IMR-90 (cell line): ENCODE measurements at regions not wholly inside any gene's neighbourhood (a gene's known extent, or its start where the extent isn't known, plus 50 kb on each side); places are given as distances from the start of the nearest gene placed in this dataset.

Source experiments
- ATAC-seq: fragments of 200-7000 bp; cut with Tn5 transposase; 2 replicates; pipeline ENCODE4 v1.9.1; 2020; ENCODE audit warnings: low read depth, mild to moderate bottlenecking, moderate library complexity
- BruUV-seq: library from RNA; stranded (reverse); fragments of 400-500 nt; replicated peaks from 2 replicates; lab custom pipeline; 2021; lab: Mats Ljungman, UMichigan
- CTCF ChIA-PET: fragments of 300-600 bp; formaldehyde crosslinking; extraction: SDS; loops from one replicate; lab custom pipeline; 2021; ENCODE audit warnings: antibody characterized with exemption; lab: Yijun Ruan, JAX
- POLR2A ChIA-PET: fragments of 300-600 bp; sonication (Branson Sonifier 250); formaldehyde crosslinking; loops from one replicate; lab custom pipeline; 2022; ENCODE audit warnings: antibody characterized with exemption; ENCODE audit not compliant: unreplicated experiment; lab: Charles Lee
- DNase-seq: peaks from one replicate; pipeline ENCODE4 v3.0.0; 2013
- H2AFZ ChIP-seq: replicated peaks from 2 replicates; pipeline ENCODE3; 2013; ENCODE audit warnings: low read length, mild to moderate bottlenecking; ENCODE audit not compliant: poor library complexity
- H2AK5ac ChIP-seq: 2 replicates; pipeline ENCODE4 v1.6.1; 2013; ENCODE audit warnings: low read depth, low read length, inconsistent platforms
- H2AK9ac ChIP-seq: replicated peaks from 2 replicates; pipeline ENCODE3; 2013; ENCODE audit warnings: mild to moderate bottlenecking, low read depth, low read length, moderate library complexity; ENCODE audit not compliant: poor library complexity
- H2BK120ac ChIP-seq: 2 replicates; pipeline ENCODE4 v1.6.1; 2013; ENCODE audit warnings: low read depth, low read length, inconsistent platforms
- H2BK15ac ChIP-seq: 3 replicates; pipeline ENCODE4 v1.6.1; 2013; ENCODE audit warnings: low read depth, low read length, inconsistent platforms
- H2BK20ac ChIP-seq: 2 replicates; pipeline ENCODE4 v1.6.1; 2013; ENCODE audit warnings: low read depth, mild to moderate bottlenecking, inconsistent platforms, low read length, moderate library complexity
- H2BK5ac ChIP-seq: 2 replicates; pipeline ENCODE4 v1.6.1; 2013; ENCODE audit warnings: mild to moderate bottlenecking, low read depth, low read length, inconsistent platforms; ENCODE audit not compliant: poor library complexity, severe bottlenecking
- H3K14ac ChIP-seq: replicated peaks from 2 replicates; pipeline ENCODE4 v1.6.1; 2013; ENCODE audit warnings: low read depth, low read length, inconsistent platforms
- H3K18ac ChIP-seq: 2 replicates; pipeline ENCODE4 v1.6.1; 2013; ENCODE audit warnings: low read depth, low read length, control low read depth
- H3K23ac ChIP-seq: 2 replicates; pipeline ENCODE4 v1.6.1; 2013; ENCODE audit warnings: low read depth, low read length, inconsistent platforms
- H3K27ac ChIP-seq: 2 replicates; pipeline ENCODE4 v1.5.1; 2013; ENCODE audit warnings: mild to moderate bottlenecking, control low read depth, low read length; ENCODE audit not compliant: insufficient read depth
- H3K27me3 ChIP-seq: 2 replicates; pipeline ENCODE4 v1.6.1; 2013; ENCODE audit warnings: low read length; ENCODE audit not compliant: control insufficient read depth, insufficient read depth
- H3K36me3 ChIP-seq: 2 replicates; pipeline ENCODE4 v1.6.1; 2013; ENCODE audit warnings: low read length, mixed read lengths; ENCODE audit not compliant: control insufficient read depth, insufficient read depth
- H3K4ac ChIP-seq: 2 replicates; pipeline ENCODE4 v1.6.1; 2013; ENCODE audit warnings: low read depth, low read length, inconsistent platforms
- H3K4me1 ChIP-seq: 2 replicates; pipeline ENCODE4 v1.6.1; 2013; ENCODE audit warnings: low read length, mixed read lengths; ENCODE audit not compliant: control insufficient read depth, insufficient read depth
- H3K4me2 ChIP-seq: 2 replicates; pipeline ENCODE4 v1.6.1; 2013; ENCODE audit warnings: low read depth, mild to moderate bottlenecking, control low read depth, low read length, moderate library complexity
- H3K4me3 ChIP-seq: 2 replicates; pipeline ENCODE4 v1.5.1; 2013; ENCODE audit warnings: low read depth, mild to moderate bottlenecking, control low read depth, low read length, moderate library complexity; ENCODE audit not compliant: insufficient read depth
- H3K56ac ChIP-seq: 2 replicates; pipeline ENCODE4 v1.6.1; 2013; ENCODE audit warnings: low read length, inconsistent platforms; ENCODE audit not compliant: insufficient read depth; ENCODE audit errors: extremely low read depth
- H3K79me1 ChIP-seq, 2 experiments: 2 replicates each; pipeline ENCODE4 v1.6.1; 2013; ENCODE audit warnings: low read length in 2 of 2, inconsistent platforms in 1 of 2, low read depth in 1 of 2
- H3K9ac ChIP-seq: 2 replicates; pipeline ENCODE4 v1.6.1; 2013; ENCODE audit warnings: low read depth, low read length, control low read depth
- H3K9me1 ChIP-seq: 2 replicates; pipeline ENCODE4 v1.6.1; 2013; ENCODE audit warnings: low read length, inconsistent platforms; ENCODE audit not compliant: insufficient read depth
- H3K9me3 ChIP-seq: 2 replicates; pipeline ENCODE4 v1.6.1; 2013; ENCODE audit warnings: low read length; ENCODE audit not compliant: control insufficient read depth, insufficient read depth
- H4K20me1 ChIP-seq: 2 replicates; pipeline ENCODE4 v1.6.1; 2013; ENCODE audit warnings: low read length, inconsistent platforms; ENCODE audit not compliant: insufficient read depth
- H4K5ac ChIP-seq: 2 replicates; pipeline ENCODE4 v1.6.1; 2013; ENCODE audit warnings: mild to moderate bottlenecking, low read depth, low read length, control low read depth
- H4K8ac ChIP-seq, 2 experiments: 2 replicates each; pipeline ENCODE4 v1.6.1; 2013; ENCODE audit warnings: low read depth in 2 of 2, low read length in 2 of 2, control low read depth in 1 of 2, inconsistent platforms in 1 of 2
- H4K91ac ChIP-seq: 2 replicates; pipeline ENCODE4 v1.6.1; 2013; ENCODE audit warnings: low read depth, low read length, inconsistent platforms; ENCODE audit not compliant: insufficient read depth
- BHLHE40 ChIP-seq: fragments of 150-350 bp; IDR thresholded peaks from 2 replicates; pipeline ENCODE4 v1.6.1; 2016; ENCODE audit warnings: mild to moderate bottlenecking, low read depth, low read length
- CEBPB ChIP-seq: IDR thresholded peaks from 2 replicates; pipeline ENCODE4 v1.6.1; 2012; ENCODE audit warnings: low read depth, low read length, improper control_type of control experiment
- CHD1 ChIP-seq: IDR thresholded peaks from 2 replicates; pipeline ENCODE4 v1.6.1; 2012; ENCODE audit warnings: low read depth, low read length, improper control_type of control experiment
- CTCF ChIP-seq: conservative IDR thresholded peaks from 2 replicates; pipeline ENCODE4 v1.5.1; 2012; ENCODE audit warnings: mild to moderate bottlenecking, low read depth, low read length, improper control_type of control experiment
- ELK1 ChIP-seq: fragments of 150-350 bp; IDR thresholded peaks from 2 replicates; pipeline ENCODE4 v1.6.1; 2016; ENCODE audit warnings: low read depth, mild to moderate bottlenecking, low read length, moderate library complexity, borderline replicate concordance
- FOS ChIP-seq: fragments of 150-350 bp; IDR thresholded peaks from 2 replicates; pipeline ENCODE4 v1.6.1; 2016; ENCODE audit warnings: low read depth, low read length
- MAFK ChIP-seq: IDR thresholded peaks from 2 replicates; pipeline ENCODE4 v1.6.1; 2012; ENCODE audit warnings: low read depth, low read length, improper control_type of control experiment
- MAZ ChIP-seq: IDR thresholded peaks from 2 replicates; pipeline ENCODE4 v1.6.1; 2012; ENCODE audit warnings: low read depth, mild to moderate bottlenecking, low read length, improper control_type of control experiment, moderate library complexity, borderline replicate concordance
- MXI1 ChIP-seq: IDR thresholded peaks from 2 replicates; pipeline ENCODE4 v1.6.1; 2012; ENCODE audit warnings: low read depth, mild to moderate bottlenecking, low read length, moderate library complexity, borderline replicate concordance
- NFE2L2 ChIP-seq: fragments of 150-350 bp; IDR thresholded peaks from 2 replicates; pipeline ENCODE4 v1.6.1; 2016; ENCODE audit warnings: low read depth, mild to moderate bottlenecking, low read length
- POLR2A ChIP-seq: IDR thresholded peaks from 2 replicates; pipeline ENCODE4 v1.6.1; 2012; ENCODE audit warnings: mild to moderate bottlenecking, low read depth, low read length
- RAD21 ChIP-seq: IDR thresholded peaks from 2 replicates; pipeline ENCODE4 v1.6.1; 2012; ENCODE audit warnings: low read length, improper control_type of control experiment
- RCOR1 ChIP-seq: IDR thresholded peaks from 2 replicates; pipeline ENCODE4 v1.6.1; 2012; ENCODE audit warnings: mild to moderate bottlenecking, low read length, improper control_type of control experiment; ENCODE audit not compliant: insufficient replicate concordance
- RFX5 ChIP-seq: IDR thresholded peaks from 2 replicates; pipeline ENCODE4 v1.8.0; 2012; ENCODE audit warnings: low read depth, mild to moderate bottlenecking, low read length, moderate library complexity
- SMC3 ChIP-seq: fragments of 150-350 bp; IDR thresholded peaks from 2 replicates; pipeline ENCODE4 v1.6.1; 2016; ENCODE audit warnings: low read depth, mild to moderate bottlenecking, antibody characterized with exemption, low read length, moderate library complexity
- WGBS, 2 experiments: methylation state at CpG; one replicate each; pipeline versions ENCODE4 v1.1.5 to v1.1.7; 2013; ENCODE audit warnings: missing lambda C conversion rate in 2 of 2; ENCODE audit not compliant: insufficient read length in 1 of 2; ENCODE audit errors: extremely low coverage in 2 of 2; 5-methylcytosine and 5-hydroxymethylcytosine counted together
- dilution Hi-C: fragments of 300-500 bp; cut with HindIII; formaldehyde crosslinking; loops from one replicate; pipeline ENCODE4 v1.14.3; 2018; ENCODE audit warnings: low sequenced_read_pairs; ENCODE audit not compliant: unreplicated experiment
- in situ Hi-C: fragments of 300-500 bp; cut with MboI; formaldehyde crosslinking; loops from 3 replicates; pipeline ENCODE4 v1.14.3; 2019; ENCODE audit warnings: low sequenced_read_pairs, inconsistent platforms, mixed read lengths
- intact Hi-C: fragments of 100-400 bp; cut with micrococcal nuclease; formaldehyde crosslinking; loops from 2 replicates; pipeline ENCODE4 v1.10.0; 2022
- TF ChIP-seq, protein P1 (sequence below): fragments of 150-350 bp; IDR thresholded peaks from 2 replicates; pipeline ENCODE4 v1.6.1; 2017; ENCODE audit warnings: mild to moderate bottlenecking, antibody characterized with exemption, low read length, low read depth

GRCh38 chr15:58273104-58273503, 134.9 kb downstream of the AQP9 start:
- intact Hi-C loops (loop anchor here (5.0 to 10.0 kb wide), 3 partner anchors 202 to 499 kb away; partner anchors contain the start of gene MINDY2), dilution Hi-C loops (no loop called here), in situ Hi-C loops (no loop called here)
- Histone ChIP-seq H3K56ac (no peak overlapping the region), H3K9me1 (0 out of 2 replicates have a peak, but pooled peaks cover 5% of the 10 kb centered on the region), H3K18ac (no peak overlapping the region), H2AFZ (no peak overlapping the region), H3K27me3 (no peaks in the 10 kb centered on the region), H3K9ac (no peak overlapping the region), H4K20me1 (no peaks in the 10 kb centered on the region), H3K4ac (no peak overlapping the region), H2BK20ac (no peak overlapping the region), H3K79me1 (no peaks in the 10 kb centered on the region), H2BK15ac (no peak overlapping the region; the same call in 2 of the 3 replicates), H2AK9ac (no peak overlapping the region), H2BK5ac (no peak overlapping the region), H4K8ac (no peak overlapping the region), H2BK120ac (no peak overlapping the region), H3K4me2 (no peak overlapping the region), H3K14ac (no peak overlapping the region), H4K5ac (no peak overlapping the region), H3K4me3 (no peak overlapping the region), H2AK5ac (no peak overlapping the region), H3K9me3 (peaks cover 8% of the 10 kb centered on the region), H3K23ac (no peak overlapping the region), H4K91ac (no peak overlapping the region), H3K4me1 (no peaks in the 10 kb centered on the region), H3K27ac (no peak overlapping the region), H3K36me3 (no peaks in the 10 kb centered on the region)
- WGBS, 2 experiments, result 100% methylated on average over 1 of the region's 7 CpGs; no CpG with 5 or more reads in 1 of the 2 experiments
- ATAC-seq (no peak), DNase-seq (no peak)
- no peak for TF ChIP-seq RAD21
- no peak for TF ChIP-seq MAZ
- no peak for TF ChIP-seq NFE2L2
- no peak for TF ChIP-seq MAFK
- TF ChIP-seq CTCF, result no peak
- no peak for TF ChIP-seq CHD1
- no peak for TF ChIP-seq ELK1
- TF ChIP-seq, protein P1, sequence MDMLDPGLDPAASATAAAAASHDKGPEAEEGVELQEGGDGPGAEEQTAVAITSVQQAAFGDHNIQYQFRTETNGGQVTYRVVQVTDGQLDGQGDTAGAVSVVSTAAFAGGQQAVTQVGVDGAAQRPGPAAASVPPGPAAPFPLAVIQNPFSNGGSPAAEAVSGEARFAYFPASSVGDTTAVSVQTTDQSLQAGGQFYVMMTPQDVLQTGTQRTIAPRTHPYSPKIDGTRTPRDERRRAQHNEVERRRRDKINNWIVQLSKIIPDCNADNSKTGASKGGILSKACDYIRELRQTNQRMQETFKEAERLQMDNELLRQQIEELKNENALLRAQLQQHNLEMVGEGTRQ, result no peak
- TF ChIP-seq RCOR1, result no peak
- TF ChIP-seq FOS, result no peak
- TF ChIP-seq RFX5, result no peak
- TF ChIP-seq BHLHE40, result no peak
- no peak for TF ChIP-seq POLR2A
- TF ChIP-seq CEBPB, result no peak
- no peak for TF ChIP-seq MXI1
- TF ChIP-seq SMC3, result no peak
- BruUV-seq, result no TSS peak
- POLR2A ChIA-PET, result interaction anchor here (0.6 kb wide), 1 partner anchor 517 kb away, joined by 3 read pairs; no protein-coding TSS in a partner anchor
- CTCF ChIA-PET, result interaction anchor here (0.6 kb wide), 1 partner anchor 525 kb away, joined by 3 read pairs; no protein-coding TSS in a partner anchor
